ENCODE measurements at regions not wholly inside any gene's neighbourhood (a gene's known extent, or its start where the extent isn't known, plus 50 kb on each side); places are given as distances from the start of the nearest gene placed in this dataset.

GRCh38 chr13:70580825-70581224 is 472.6 kb upstream of the KLHL1 start:
- Histone ChIP-seq H3K14ac (ENCODE audit: low read length in 2 of 2) (no peak overlapping the region), H2BK120ac (ENCODE audit: low read depth, low read length) (no peak overlapping the region), H3K4me2 (ENCODE audit: low read length, poor library complexity, severe bottlenecking) (no peak overlapping the region), H3K27ac (ENCODE audit: low read length, poor library complexity, severe bottlenecking) (no peak overlapping the region), H3K23ac (ENCODE audit: low read length in 2 of 2) (no peak overlapping the region), H3K9ac (ENCODE audit: low read length) (no peak overlapping the region), H2AFZ (ENCODE audit: low read depth, low read length) (no peak overlapping the region), H2BK15ac (ENCODE audit: low read depth, poor library complexity, severe bottlenecking) (no peak overlapping the region), H3K36me3 (ENCODE audit: control insufficient read depth in 1 of 2, insufficient read depth in 2 of 2, low read depth in 1 of 2, low read length in 2 of 2) (no peaks in the 10 kb centered on the region), H4K91ac (ENCODE audit: low read length) (no peak overlapping the region), H3K4me3 (ENCODE audit: insufficient read depth in 1 of 2, low read depth in 1 of 2, low read length in 2 of 2) (no peak overlapping the region), H2BK12ac (ENCODE audit: low read length in 2 of 2) (no peak overlapping the region), H3K79me1 (replicated peaks; ENCODE audit: low read length, poor library complexity, severe bottlenecking) (no peaks in the 10 kb centered on the region), H3K18ac (ENCODE audit: low read depth in 1 of 2, low read length in 2 of 2) (no peak overlapping the region), H4K8ac (ENCODE audit: low read length) (no peak overlapping the region), H3K4me1 (ENCODE audit: control insufficient read depth, insufficient read depth, low read depth, low read length) (no peaks in the 10 kb centered on the region), H3K9me3 (ENCODE audit: control insufficient read depth, low read length) (no peaks in the 10 kb centered on the region), H3K4ac (ENCODE audit: low read depth in 1 of 2, low read length in 2 of 2) (no peak overlapping the region), H2BK5ac (ENCODE audit: low read depth, low read length, poor library complexity, severe bottlenecking) (no peak overlapping the region), H2AK5ac (ENCODE audit: low read length, severe bottlenecking) (no peak overlapping the region), H3K27me3 (ENCODE audit: control insufficient read depth in 1 of 2, insufficient read depth in 1 of 2, low read length in 2 of 2) (no peaks in the 10 kb centered on the region)
- no peak for DNase-seq

- Histone ChIP-seq H2BK5ac (ENCODE audit: low read depth, low read length, poor library complexity, severe bottlenecking) (no peak overlapping the region), H3K79me1 (replicated peaks; ENCODE audit: low read length, poor library complexity, severe bottlenecking) (no peaks in the 10 kb centered on the region), H3K4me1 (ENCODE audit: control insufficient read depth, insufficient read depth, low read depth, low read length) (no peaks in the 10 kb centered on the region), H3K4ac (ENCODE audit: low read depth in 1 of 2, low read length in 2 of 2) (no peak overlapping the region), H3K18ac (ENCODE audit: low read depth in 1 of 2, low read length in 2 of 2) (no peak overlapping the region), H3K27ac (ENCODE audit: low read length, poor library complexity, severe bottlenecking) (no peak overlapping the region), H2BK12ac (ENCODE audit: low read length in 2 of 2) (no peak overlapping the region), H3K9me3 (ENCODE audit: control insufficient read depth, low read length) (no peaks in the 10 kb centered on the region), H2BK15ac (ENCODE audit: low read depth, poor library complexity, severe bottlenecking) (no peak overlapping the region), H2AK5ac (ENCODE audit: low read length, severe bottlenecking) (no peak overlapping the region), H4K91ac (ENCODE audit: low read length) (no peak overlapping the region), H3K36me3 (ENCODE audit: control insufficient read depth in 1 of 2, insufficient read depth in 2 of 2, low read depth in 1 of 2, low read length in 2 of 2) (no peaks in the 10 kb centered on the region), H3K4me3 (ENCODE audit: insufficient read depth in 1 of 2, low read depth in 1 of 2, low read length in 2 of 2) (no peak overlapping the region), H3K14ac (ENCODE audit: low read length in 2 of 2) (no peak overlapping the region), H4K8ac (ENCODE audit: low read length) (no peak overlapping the region), H3K9ac (ENCODE audit: low read length) (no peak overlapping the region), H3K4me2 (ENCODE audit: low read length, poor library complexity, severe bottlenecking) (no peak overlapping the region), H2BK120ac (ENCODE audit: low read depth, low read length) (no peak overlapping the region), H3K23ac (ENCODE audit: low read length in 2 of 2) (no peak overlapping the region), H2AFZ (ENCODE audit: low read depth, low read length) (no peak overlapping the region), H3K27me3 (ENCODE audit: control insufficient read depth in 1 of 2, insufficient read depth in 1 of 2, low read length in 2 of 2) (no peaks in the 10 kb centered on the region)
- DNase-seq = no peak
- WGBS = 100% methylated on average over 2 of the region's 3 CpGs
Observed at GRCh38 chr13:70579941-70580340, 471.7 kb upstream of the KLHL1 start.

GRCh38 chr13:70571221-70571620 is 463.0 kb upstream of the KLHL1 start:
- H3K18ac ChIP-seq (ENCODE audit: low read depth in 1 of 2, low read length in 2 of 2) = no peak overlapping the region
- H3K4me3 ChIP-seq (ENCODE audit: insufficient read depth in 1 of 2, low read depth in 1 of 2, low read length in 2 of 2) = no peak overlapping the region
- no peaks in the 10 kb centered on the region for H3K4me1 ChIP-seq (ENCODE audit: control insufficient read depth, insufficient read depth, low read depth, low read length)
- H2BK120ac ChIP-seq (ENCODE audit: low read depth, low read length) = no peak overlapping the region
- DNase-seq = no peak
- H3K4ac ChIP-seq (ENCODE audit: low read depth in 1 of 2, low read length in 2 of 2) = no peak overlapping the region
- H3K9ac ChIP-seq (ENCODE audit: low read length) = no peak overlapping the region
- H3K14ac ChIP-seq (ENCODE audit: low read length in 2 of 2) = no peak overlapping the region
- no peak overlapping the region for H4K91ac ChIP-seq (ENCODE audit: low read length)
- H3K79me1 ChIP-seq (replicated peaks; ENCODE audit: low read length, poor library complexity, severe bottlenecking) = no peaks in the 10 kb centered on the region
- no peak overlapping the region for H2BK12ac ChIP-seq (ENCODE audit: low read length in 2 of 2)
- H3K27me3 ChIP-seq (ENCODE audit: control insufficient read depth in 1 of 2, insufficient read depth in 1 of 2, low read length in 2 of 2) = no peaks in the 10 kb centered on the region
- no peak overlapping the region for H2BK15ac ChIP-seq (ENCODE audit: low read depth, poor library complexity, severe bottlenecking)
- H2AFZ ChIP-seq (ENCODE audit: low read depth, low read length) = no peak overlapping the region
- H4K8ac ChIP-seq (ENCODE audit: low read length) = no peak overlapping the region
- H3K23ac ChIP-seq (ENCODE audit: low read length in 2 of 2) = no peak overlapping the region
- H3K27ac ChIP-seq (ENCODE audit: low read length, poor library complexity, severe bottlenecking) = no peak overlapping the region
- 95% methylated on average over 3 of the region's 3 CpGs for WGBS
- H2BK5ac ChIP-seq (ENCODE audit: low read depth, low read length, poor library complexity, severe bottlenecking) = no peak overlapping the region
- no peak overlapping the region for H2AK5ac ChIP-seq (ENCODE audit: low read length, severe bottlenecking)
- no peak overlapping the region for H3K4me2 ChIP-seq (ENCODE audit: low read length, poor library complexity, severe bottlenecking)
- H3K36me3 ChIP-seq (ENCODE audit: control insufficient read depth in 1 of 2, insufficient read depth in 2 of 2, low read depth in 1 of 2, low read length in 2 of 2) = no peaks in the 10 kb centered on the region
- no peaks in the 10 kb centered on the region for H3K9me3 ChIP-seq (ENCODE audit: control insufficient read depth, low read length)

- no peak overlapping the region for H4K8ac ChIP-seq (ENCODE audit: low read length)
Observed at GRCh38 chr13:70568571-70568970, 460.3 kb upstream of the KLHL1 start.

More at GRCh38 chr13:70568571-70568970, 460.3 kb upstream of the KLHL1 start:
- Histone ChIP-seq H2BK12ac (ENCODE audit: low read length in 2 of 2) (no peak overlapping the region), H3K23ac (ENCODE audit: low read length in 2 of 2) (no peak overlapping the region), H3K79me1 (replicated peaks; ENCODE audit: low read length, poor library complexity, severe bottlenecking) (no peaks in the 10 kb centered on the region), H3K9ac (ENCODE audit: low read length) (no peak overlapping the region), H3K27me3 (ENCODE audit: control insufficient read depth in 1 of 2, insufficient read depth in 1 of 2, low read length in 2 of 2) (no peaks in the 10 kb centered on the region), H2AFZ (ENCODE audit: low read depth, low read length) (no peak overlapping the region), H3K4ac (ENCODE audit: low read depth in 1 of 2, low read length in 2 of 2) (no peak overlapping the region), H2BK15ac (ENCODE audit: low read depth, poor library complexity, severe bottlenecking) (no peak overlapping the region), H3K36me3 (ENCODE audit: control insufficient read depth in 1 of 2, insufficient read depth in 2 of 2, low read depth in 1 of 2, low read length in 2 of 2) (no peaks in the 10 kb centered on the region), H2BK5ac (ENCODE audit: low read depth, low read length, poor library complexity, severe bottlenecking) (no peak overlapping the region), H3K4me1 (ENCODE audit: control insufficient read depth, insufficient read depth, low read depth, low read length) (no peaks in the 10 kb centered on the region), H3K4me3 (ENCODE audit: insufficient read depth in 1 of 2, low read depth in 1 of 2, low read length in 2 of 2) (no peak overlapping the region), H3K18ac (ENCODE audit: low read depth in 1 of 2, low read length in 2 of 2) (no peak overlapping the region), H3K14ac (ENCODE audit: low read length in 2 of 2) (no peak overlapping the region), H2BK120ac (ENCODE audit: low read depth, low read length) (no peak overlapping the region), H3K9me3 (ENCODE audit: control insufficient read depth, low read length) (no peaks in the 10 kb centered on the region), H4K91ac (ENCODE audit: low read length) (no peak overlapping the region), H2AK5ac (ENCODE audit: low read length, severe bottlenecking) (no peak overlapping the region), H3K4me2 (ENCODE audit: low read length, poor library complexity, severe bottlenecking) (no peak overlapping the region), H3K27ac (ENCODE audit: low read length, poor library complexity, severe bottlenecking) (no peak overlapping the region)
- DNase-seq = peak; percentile 65
- no CpG with 5 or more reads among the region's 1 CpG for WGBS
